ENCODE measurements at regions not wholly inside any gene's neighbourhood (a gene's known extent, or its start where the extent isn't known, plus 50 kb on each side); places are given as distances from the start of the nearest gene placed in this dataset.

GRCh38 chr20:12906361-12906760, 102.4 kb upstream of the SPTLC3 start:
- TF ChIP-seq, protein P1, sequence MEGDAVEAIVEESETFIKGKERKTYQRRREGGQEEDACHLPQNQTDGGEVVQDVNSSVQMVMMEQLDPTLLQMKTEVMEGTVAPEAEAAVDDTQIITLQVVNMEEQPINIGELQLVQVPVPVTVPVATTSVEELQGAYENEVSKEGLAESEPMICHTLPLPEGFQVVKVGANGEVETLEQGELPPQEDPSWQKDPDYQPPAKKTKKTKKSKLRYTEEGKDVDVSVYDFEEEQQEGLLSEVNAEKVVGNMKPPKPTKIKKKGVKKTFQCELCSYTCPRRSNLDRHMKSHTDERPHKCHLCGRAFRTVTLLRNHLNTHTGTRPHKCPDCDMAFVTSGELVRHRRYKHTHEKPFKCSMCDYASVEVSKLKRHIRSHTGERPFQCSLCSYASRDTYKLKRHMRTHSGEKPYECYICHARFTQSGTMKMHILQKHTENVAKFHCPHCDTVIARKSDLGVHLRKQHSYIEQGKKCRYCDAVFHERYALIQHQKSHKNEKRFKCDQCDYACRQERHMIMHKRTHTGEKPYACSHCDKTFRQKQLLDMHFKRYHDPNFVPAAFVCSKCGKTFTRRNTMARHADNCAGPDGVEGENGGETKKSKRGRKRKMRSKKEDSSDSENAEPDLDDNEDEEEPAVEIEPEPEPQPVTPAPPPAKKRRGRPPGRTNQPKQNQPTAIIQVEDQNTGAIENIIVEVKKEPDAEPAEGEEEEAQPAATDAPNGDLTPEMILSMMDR (IDR thresholded peaks at IDR 0.05 in 8 of 11, conservative IDR thresholded peaks at IDR 0.05 in 3 of 11), result no peak
- TF ChIP-seq POLR2A (IDR thresholded peaks at IDR 0.05) (no peak), POLR2AphosphoS5 (IDR thresholded peaks at IDR 0.05) (no peak)
